ENCODE measurements at regions not wholly inside any gene's neighbourhood (a gene's known extent, or its start where the extent isn't known, plus 50 kb on each side); places are given as distances from the start of the nearest gene placed in this dataset.

- no peak overlapping the region for H4K91ac ChIP-seq (replicated peaks; ENCODE audit: insufficient read length, low read length)
- H2AK5ac ChIP-seq (ENCODE audit: low read depth, low read length), result no peak overlapping the region
- TF ChIP-seq RXRA (IDR thresholded peaks at IDR 0.05; ENCODE audit: insufficient read depth, low read depth, low read length) (no peak), RAD21 (IDR thresholded peaks at IDR 0.05 in 1 of 2, conservative IDR thresholded peaks at IDR 0.05 in 1 of 2; ENCODE audit: low read depth in 2 of 2, low read length in 2 of 2) (no peak), SIX5 (IDR thresholded peaks at IDR 0.05; ENCODE audit: low read depth, low read length) (no peak), GABPA (IDR thresholded peaks at IDR 0.05; ENCODE audit: borderline replicate concordance, insufficient read depth, low read length) (no peak), TAF1 (IDR thresholded peaks at IDR 0.05; ENCODE audit: low read depth, low read length) (no peak)
- no peak overlapping the region for H4K8ac ChIP-seq (ENCODE audit: extremely low read depth, insufficient read depth, low read length)
- no peak overlapping the region for H3K23ac ChIP-seq (ENCODE audit: insufficient read length)
- H3K23me2 ChIP-seq (ENCODE audit: low read depth, low read length), result 0 out of 2 replicates have a peak, but pooled peaks cover 2% of the 10 kb centered on the region
- H4K20me1 ChIP-seq (replicated peaks in 1 of 2; ENCODE audit: control insufficient read depth in 1 of 2, insufficient read depth in 2 of 2, low read length in 2 of 2), result no peaks in the 10 kb centered on the region
- H3K4me1 ChIP-seq (replicated peaks in 1 of 4; ENCODE audit: control insufficient read depth in 3 of 4, insufficient read depth in 4 of 4, low read length in 3 of 4), result peaks cover 0 to 2% (median 0%) of the 10 kb centered on the region in 4 experiments; a peak in 3 of 7 replicates
- H3K27ac ChIP-seq (ENCODE audit: low read depth, low read length), result no peak overlapping the region
- H2BK120ac ChIP-seq (replicated peaks; ENCODE audit: low read depth, low read length), result no peak overlapping the region
- no peak overlapping the region for H3K56ac ChIP-seq (replicated peaks; ENCODE audit: insufficient read length, low read depth, low read length)
- H3K4me2 ChIP-seq (ENCODE audit: insufficient read depth in 1 of 2, low read depth in 2 of 2, low read length in 2 of 2), result no peak overlapping the region
- no peak overlapping the region for H4K5ac ChIP-seq (ENCODE audit: insufficient read length, low read depth, low read length)
- H2BK12ac ChIP-seq (ENCODE audit: low read depth, low read length), result no peak overlapping the region
- ChIA-PET CTCF (ENCODE audit: partially characterized antibody) (interaction anchor here (0.8 kb wide), 1 partner anchor 11 kb away, joined by 3 read pairs; no protein-coding TSS in a partner anchor), POLR2A (ENCODE audit: partially characterized antibody) (no interaction called here)
- no peaks in the 10 kb centered on the region for H3K79me2 ChIP-seq (ENCODE audit: control insufficient read depth in 1 of 2, insufficient read depth in 2 of 2, low read length in 2 of 2)
- no peak overlapping the region for H2BK5ac ChIP-seq (ENCODE audit: low read depth, low read length)
- H2BK15ac ChIP-seq (ENCODE audit: low read length), result no peak overlapping the region
- no peaks in the 10 kb centered on the region for H3K79me1 ChIP-seq (ENCODE audit: low read depth, low read length)
- no peaks in the 10 kb centered on the region for H3K9me3 ChIP-seq (ENCODE audit: insufficient read depth in 2 of 2, low read depth in 1 of 2, low read length in 1 of 2)
- FAIRE-seq (no peak), DNase-seq (ENCODE audit: low read depth in 1 of 2, low spot score in 2 of 2) (no peak)
- no peak overlapping the region for H3K9ac ChIP-seq (replicated peaks in 1 of 4; ENCODE audit: extremely low read depth in 1 of 4, low read depth in 3 of 4, low read length in 3 of 4)
- 94% methylated on average over 4 of the region's 4 CpGs; no CpG with 5 or more reads in 1 of the 2 experiments for WGBS, 2 experiments (ENCODE audit: extremely low coverage in 1 of 2, insufficient coverage in 1 of 2, insufficient read length in 1 of 2, insufficient replicate concordance in 2 of 2, low coverage in 1 of 2, low lambda C conversion rate in 2 of 2, missing lambda C conversion rate in 1 of 2)
- no peaks in the 10 kb centered on the region for H3K27me3 ChIP-seq (replicated peaks in 1 of 4; ENCODE audit: control insufficient read depth in 3 of 4, extremely low read depth in 1 of 4, insufficient read depth in 3 of 4, low read length in 3 of 4)
- no peak overlapping the region for H2BK20ac ChIP-seq (ENCODE audit: low read length)
- no peaks in the 10 kb centered on the region for H3K36me3 ChIP-seq (ENCODE audit: control insufficient read depth in 2 of 4, insufficient read depth in 4 of 4, low read length in 3 of 4)
- H2AFZ ChIP-seq (ENCODE audit: low read length), result no peak overlapping the region
- no peak overlapping the region for H3K14ac ChIP-seq (ENCODE audit: insufficient read length)
- H3K4ac ChIP-seq (replicated peaks; ENCODE audit: insufficient read length, low read depth, low read length), result no peak overlapping the region
- H3K18ac ChIP-seq (ENCODE audit: extremely low read depth, low read length), result no peak overlapping the region
- no peak overlapping the region for H3K4me3 ChIP-seq (ENCODE audit: extremely low read depth in 1 of 4, insufficient read depth in 2 of 4, low read depth in 3 of 4, low read length in 4 of 4)
These were observed 484.7 kb downstream of the BCL11A start for GRCh38 chr2:60068755-60069154.
